Activated CD4-positive, alpha-beta T cell treated with anti-CD3 and anti-CD28 coated beads for 48 hours (primary cell): ENCODE measurements at regions not wholly inside any gene's neighbourhood (a gene's known extent, or its start where the extent isn't known, plus 50 kb on each side); places are given as distances from the start of the nearest gene placed in this dataset.

Experiments
- DNase-seq: peaks from one replicate; pipeline ENCODE4 v3.0.0-alpha.2; 2020

DNA sequence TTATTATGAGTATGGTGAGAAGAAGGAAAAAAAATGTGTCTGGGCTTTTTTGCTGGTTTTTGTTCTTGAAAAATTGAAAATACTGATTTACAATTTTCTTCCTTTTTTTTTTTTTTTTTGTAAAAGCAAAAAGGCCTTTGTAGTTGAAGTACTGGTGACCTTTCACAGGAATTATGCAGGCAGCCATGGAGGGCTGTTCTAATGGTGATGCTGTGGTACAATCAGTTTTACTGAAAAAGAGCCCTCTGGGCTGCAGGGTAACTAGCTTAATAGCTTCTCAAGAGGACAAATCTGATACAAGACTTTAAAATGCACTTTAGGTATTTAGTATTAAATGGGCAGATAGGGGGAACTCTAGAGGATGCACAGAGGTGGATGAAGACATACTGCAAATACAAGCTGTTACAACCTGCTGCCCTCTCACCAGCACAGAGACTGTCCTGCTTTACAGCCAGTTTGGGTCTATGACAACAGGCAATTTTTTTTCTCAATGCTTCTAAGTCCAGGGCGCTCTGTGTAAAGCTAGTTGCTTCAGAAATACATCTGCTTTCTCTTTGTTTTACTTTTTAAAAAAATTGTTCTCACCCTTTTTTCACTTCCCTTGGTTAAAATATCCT, 61.6 kb upstream of the HS3ST5 start:
- no peak for DNase-seq

- DNase-seq, result no peak
Measured at GRCh38 chr6:114403858-114404257, 61.0 kb upstream of the HS3ST5 start.

DNA sequence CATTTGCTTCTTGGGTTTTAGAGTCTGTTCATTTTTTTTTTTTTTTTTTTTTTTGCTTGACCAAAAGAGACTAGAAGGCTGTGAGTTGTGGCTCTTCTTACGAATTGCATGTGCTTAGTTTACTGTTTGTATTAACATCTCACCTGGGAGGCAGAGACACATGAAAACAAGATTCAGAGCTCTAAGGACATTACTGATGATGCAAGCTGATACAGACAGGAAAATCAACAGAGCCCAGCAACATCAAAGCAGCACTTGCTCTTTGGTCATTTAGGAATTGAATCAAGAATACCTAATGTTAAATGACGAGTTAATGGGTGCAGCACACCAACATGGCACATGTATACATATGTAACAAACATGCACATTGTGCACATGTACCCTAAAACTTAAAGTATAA, 55.7 kb upstream of the HS3ST5 start:
- no peak for DNase-seq
